B cell (primary cell): ENCODE measurements at regions not wholly inside any gene's neighbourhood (a gene's known extent, or its start where the extent isn't known, plus 50 kb on each side); places are given as distances from the start of the nearest gene placed in this dataset.

Experiments used
- CTCF ChIP-seq: fragments of 200-600 bp; IDR thresholded peaks from one replicate; pipeline ENCODE4 v1.8.0; 2022; ENCODE audit warnings: antibody characterized with exemption, mild to moderate bottlenecking
- EZH2 ChIP-seq: IDR thresholded peaks from 2 replicates; pipeline ENCODE4 v1.6.1; 2012; ENCODE audit warnings: borderline replicate concordance, low read depth, mild to moderate bottlenecking, moderate library complexity, low read length; ENCODE audit not compliant: insufficient read depth, poor library complexity, severe bottlenecking

DNA sequence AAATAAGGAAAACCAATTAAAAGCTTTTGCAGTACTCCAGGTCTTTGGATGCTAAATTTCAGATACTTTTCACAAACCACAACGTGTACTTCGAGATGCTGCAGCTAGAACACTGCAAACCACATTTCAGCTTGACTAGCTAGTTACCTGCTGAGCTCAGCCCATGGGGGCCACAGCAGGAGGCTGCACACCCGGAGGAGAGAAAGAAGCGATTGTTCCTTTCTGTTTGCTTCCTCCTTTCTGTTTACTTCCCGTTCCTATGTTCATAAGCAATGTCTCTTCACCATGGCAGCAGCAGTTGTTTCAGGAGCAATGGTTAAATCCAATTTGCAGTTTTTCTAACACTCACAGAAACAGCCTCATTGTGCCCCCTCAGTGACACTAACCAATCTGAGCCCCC is 225.6 kb upstream of the FGGY start:
- TF ChIP-seq CTCF, result no peak
- no peak for TF ChIP-seq EZH2
